GM21367 (cell line): ENCODE measurements at regions not wholly inside any gene's neighbourhood (a gene's known extent, or its start where the extent isn't known, plus 50 kb on each side); places are given as distances from the start of the nearest gene placed in this dataset.

Source experiments
- ATAC-seq: cut with Tn5 transposase; IDR thresholded peaks from one replicate; pipeline ENCODE4 v1.9.1; 2021; ENCODE audit not compliant: unreplicated experiment

- ATAC-seq, result no peak
These were observed 128.1 kb downstream of the TEX29 start for GRCh38 chr13:111448504-111448903.

- ATAC-seq, result no peak
These were observed 128.6 kb downstream of the TEX29 start for GRCh38 chr13:111449041-111449440.

- no peak for ATAC-seq
These were observed 131.0 kb downstream of the TEX29 start for GRCh38 chr13:111451402-111451801.

GRCh38 chr13:111456452-111457230 lies 136.2 kb downstream of the TEX29 start:
- ATAC-seq, result no peak

GRCh38 chr13:111458001-111458531 lies 137.6 kb downstream of the TEX29 start:
- no peak for ATAC-seq

- no peak for ATAC-seq
These were observed 138.3 kb downstream of the TEX29 start for GRCh38 chr13:111458739-111459138.

- no peak for ATAC-seq
These were observed 139.5 kb downstream of the TEX29 start for GRCh38 chr13:111459803-111460547.

GRCh38 chr13:111460548-111461444 lies 140.4 kb downstream of the TEX29 start:
- ATAC-seq, result no peak

- no peak for ATAC-seq
These were observed 141.2 kb downstream of the TEX29 start for GRCh38 chr13:111461445-111462149.

GRCh38 chr13:111462221-111462764 lies 141.9 kb downstream of the TEX29 start:
- ATAC-seq, result no peak

GRCh38 chr13:111462944-111463343 lies 142.5 kb downstream of the TEX29 start:
- no peak for ATAC-seq

GRCh38 chr13:111467111-111467890 lies 146.9 kb downstream of the TEX29 start:
- no peak for ATAC-seq

- ATAC-seq, result no peak
These were observed 147.9 kb downstream of the TEX29 start for GRCh38 chr13:111468037-111468959.

GRCh38 chr13:111469450-111469849 lies 149.0 kb downstream of the TEX29 start:
- ATAC-seq, result no peak

GRCh38 chr13:111469916-111470506 lies 149.6 kb downstream of the TEX29 start:
- no peak for ATAC-seq

- ATAC-seq, result no peak
These were observed 150.5 kb downstream of the TEX29 start for GRCh38 chr13:111470933-111471332.

GRCh38 chr13:111472083-111472482 lies 151.6 kb downstream of the TEX29 start:
- ATAC-seq, result no peak
